Endothelial cell of umbilical vein (primary cell): ENCODE measurements at regions not wholly inside any gene's neighbourhood (a gene's known extent, or its start where the extent isn't known, plus 50 kb on each side); places are given as distances from the start of the nearest gene placed in this dataset.

ENCODE experiments used
- BruUV-seq: library from RNA; stranded (reverse); fragments of 400-500 nt; replicated peaks from 2 replicates; lab custom pipeline; 2021; lab: Mats Ljungman, UMichigan
- CTCF ChIA-PET: fragments of 300-600, 350-600 bp; sonication (Branson Sonifier 250); formaldehyde crosslinking; loops from one replicate; lab custom pipeline; 2021; ENCODE audit warnings: antibody characterized with exemption, inconsistent platforms; lab: Charles Lee
- POLR2A ChIA-PET: fragments of 300-600, 350-600 bp; sonication (Branson Sonifier 250); formaldehyde crosslinking; loops from one replicate; lab custom pipeline; 2021; ENCODE audit warnings: antibody characterized with exemption, inconsistent platforms; lab: Charles Lee
- DNase-seq: peaks from one replicate; pipeline ENCODE4 v3.0.0-alpha.2; 2011; ENCODE audit warnings: low read depth, low spot score
- FAIRE-seq: peaks from 2 replicates; lab custom pipeline; 2011; peaks lifted over from hg19 to GRCh38; lab: Jason Lieb, UNC
- H2AFZ ChIP-seq: 2 replicates; pipeline ENCODE4 v1.6.0; 2012; ENCODE audit warnings: low read depth, low read length, control low read depth, inconsistent platforms
- H3K27ac ChIP-seq: 2 replicates; pipeline ENCODE4 v1.5.1; 2011; ENCODE audit warnings: low read depth, mild to moderate bottlenecking, control low read depth, low read length, moderate library complexity; ENCODE audit not compliant: insufficient read depth
- H3K27me3 ChIP-seq, 2 experiments: 2 replicates each; pipeline versions ENCODE4 v1.6.0 to v1.6.1; 2011; ENCODE audit warnings: low read length in 2 of 2, mixed read lengths in 1 of 2; ENCODE audit not compliant: control insufficient read depth in 2 of 2, insufficient read depth in 2 of 2
- H3K36me3 ChIP-seq, 2 experiments: 2 replicates in 1 of 2; 3 replicates in 1 of 2; pipeline ENCODE4 v1.5.1; 2011; ENCODE audit warnings: low read length in 2 of 2, mild to moderate bottlenecking in 1 of 2, moderate library complexity in 1 of 2; ENCODE audit not compliant: control insufficient read depth in 2 of 2, insufficient read depth in 2 of 2; ENCODE audit errors: extremely low read depth in 1 of 2
- H3K4me1 ChIP-seq: 3 replicates; pipeline ENCODE4 v1.5.1; 2011; ENCODE audit warnings: mild to moderate bottlenecking, low read length; ENCODE audit not compliant: control insufficient read depth, insufficient read depth; ENCODE audit errors: extremely low read depth
- H3K4me2 ChIP-seq: 2 replicates; pipeline ENCODE4 v1.6.1; 2011; ENCODE audit warnings: low read length, control low read depth, mixed read lengths; ENCODE audit not compliant: insufficient read depth
- H3K4me3 ChIP-seq, 3 experiments: fragments of 200-600 bp in 1 of 3; sonication (generic), shearing (Covaris generic) in 1 of 3; replicated peaks in 1 of 3; 2 replicates each; pipeline ENCODE4 v1.5.1; 2011 to 2016; ENCODE audit warnings: control low read depth in 3 of 3, low read length in 3 of 3, mild to moderate bottlenecking in 2 of 3, inconsistent platforms in 1 of 3, low read depth in 1 of 3, moderate library complexity in 1 of 3; ENCODE audit not compliant: insufficient read depth in 1 of 3
- H3K79me2 ChIP-seq: 2 replicates; pipeline ENCODE4 v1.6.0; 2012; ENCODE audit warnings: low read length, inconsistent platforms; ENCODE audit not compliant: control insufficient read depth, insufficient read depth
- H3K9ac ChIP-seq: replicated peaks from 2 replicates; pipeline ENCODE3; 2011; ENCODE audit warnings: low read length, control low read depth; ENCODE audit not compliant: insufficient read depth; ENCODE audit errors: extremely low read depth
- H3K9me1 ChIP-seq: replicated peaks from 3 replicates; pipeline ENCODE4 v1.6.0; 2011; ENCODE audit warnings: mild to moderate bottlenecking, low read length; ENCODE audit not compliant: control insufficient read depth, insufficient read depth; ENCODE audit errors: extremely low read depth
- H3K9me3 ChIP-seq: replicated peaks from 2 replicates; pipeline ENCODE4 v1.5.1; 2012; ENCODE audit warnings: low read length, inconsistent platforms; ENCODE audit not compliant: control insufficient read depth, insufficient read depth
- H4K20me1 ChIP-seq: replicated peaks from 2 replicates; pipeline ENCODE3; 2011; ENCODE audit warnings: mild to moderate bottlenecking, low read length; ENCODE audit not compliant: control insufficient read depth, insufficient read depth; ENCODE audit errors: extremely low read depth
- FOS ChIP-seq: IDR thresholded peaks from 2 replicates; pipeline ENCODE4 v1.6.1; 2011; ENCODE audit warnings: mild to moderate bottlenecking, low read length, moderate library complexity, borderline replicate concordance; ENCODE audit not compliant: insufficient read depth
- GATA2 ChIP-seq: IDR thresholded peaks from 2 replicates; pipeline ENCODE4 v1.7.0; 2011; ENCODE audit warnings: low read depth, mild to moderate bottlenecking, moderate library complexity, mixed read lengths, low read length; ENCODE audit not compliant: insufficient read length, insufficient read depth
- JUN ChIP-seq: IDR thresholded peaks from 2 replicates; pipeline ENCODE4 v1.6.1; 2011; ENCODE audit warnings: borderline replicate concordance, low read depth; ENCODE audit not compliant: insufficient read length, insufficient read depth
- POLR2A ChIP-seq: IDR thresholded peaks from 2 replicates; pipeline ENCODE4 v1.6.1; 2012; ENCODE audit warnings: low read depth, mild to moderate bottlenecking, control low read depth, low read length
- dilution Hi-C: fragments of 300-500 bp; cut with MboI; formaldehyde crosslinking; loops from one replicate; pipeline ENCODE4 v1.15.0; 2019; ENCODE audit warnings: low sequenced_read_pairs; ENCODE audit not compliant: extremely low pct_ligation_motif_present
- intact Hi-C: fragments of 100-400 bp; cut with micrococcal nuclease; formaldehyde crosslinking; loops from one replicate; pipeline ENCODE4 v1.10.0; 2022
- TF ChIP-seq, protein P1 (sequence below): IDR thresholded peaks from 2 replicates; pipeline ENCODE4 v1.6.1; 2011; ENCODE audit not compliant: insufficient read depth, insufficient read length
- TF ChIP-seq, protein P2 (sequence below), 2 donors: IDR thresholded peaks; 1 replicate in 1 of 2; 2 replicates in 1 of 2; pipeline ENCODE4 v1.5.1; 2011; ENCODE audit warnings: low read length in 2 of 2, mild to moderate bottlenecking in 2 of 2, moderate library complexity in 2 of 2, control low read depth in 1 of 2, inconsistent platforms in 1 of 2, low read depth in 1 of 2; ENCODE audit not compliant: insufficient read depth in 1 of 2; ENCODE audit errors: extremely low read depth in 1 of 2

DNA sequence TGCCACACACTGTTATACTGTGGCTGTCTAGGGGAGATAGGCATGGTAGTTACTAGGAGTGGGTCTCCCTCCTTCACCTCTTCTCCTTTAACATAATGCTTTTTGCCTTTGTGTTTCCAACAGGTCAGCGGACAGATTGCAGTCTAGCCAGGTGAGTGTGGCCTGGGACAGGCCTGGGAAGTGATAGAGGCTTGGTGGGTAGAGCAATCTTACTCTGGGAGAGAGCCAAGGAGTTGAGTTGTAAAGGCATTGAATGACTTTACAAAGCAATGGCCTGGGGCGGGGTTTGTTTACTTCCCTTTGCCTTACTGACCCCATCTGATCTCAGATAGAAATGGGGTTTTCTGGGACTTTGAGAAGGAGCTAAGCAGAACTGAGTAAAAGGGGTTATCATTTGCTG lies 51.0 kb upstream of the IKBKE start:
- DNase-seq = no peak
- no peak overlapping the region for H3K27ac ChIP-seq
- no TSS peak for BruUV-seq
- H2AFZ ChIP-seq = no peak overlapping the region
- intact Hi-C loops (loop anchor here (1.0 kb wide), 1 partner anchor 14 kb away; no protein-coding TSS in a partner anchor), dilution Hi-C loops (no loop called here)
- ChIA-PET CTCF (interaction anchor here (1.5 kb wide), 2 partner anchors 8 to 12 kb away, joined by 4 to 5 read pairs; no protein-coding TSS in a partner anchor), POLR2A (no interaction called here)
- no peak for FAIRE-seq
- TF ChIP-seq, protein P1, sequence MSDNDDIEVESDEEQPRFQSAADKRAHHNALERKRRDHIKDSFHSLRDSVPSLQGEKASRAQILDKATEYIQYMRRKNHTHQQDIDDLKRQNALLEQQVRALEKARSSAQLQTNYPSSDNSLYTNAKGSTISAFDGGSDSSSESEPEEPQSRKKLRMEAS = no peak
- TF ChIP-seq POLR2A = no peak
- no peak for TF ChIP-seq JUN
- no peak for TF ChIP-seq GATA2
- TF ChIP-seq, protein P2, sequence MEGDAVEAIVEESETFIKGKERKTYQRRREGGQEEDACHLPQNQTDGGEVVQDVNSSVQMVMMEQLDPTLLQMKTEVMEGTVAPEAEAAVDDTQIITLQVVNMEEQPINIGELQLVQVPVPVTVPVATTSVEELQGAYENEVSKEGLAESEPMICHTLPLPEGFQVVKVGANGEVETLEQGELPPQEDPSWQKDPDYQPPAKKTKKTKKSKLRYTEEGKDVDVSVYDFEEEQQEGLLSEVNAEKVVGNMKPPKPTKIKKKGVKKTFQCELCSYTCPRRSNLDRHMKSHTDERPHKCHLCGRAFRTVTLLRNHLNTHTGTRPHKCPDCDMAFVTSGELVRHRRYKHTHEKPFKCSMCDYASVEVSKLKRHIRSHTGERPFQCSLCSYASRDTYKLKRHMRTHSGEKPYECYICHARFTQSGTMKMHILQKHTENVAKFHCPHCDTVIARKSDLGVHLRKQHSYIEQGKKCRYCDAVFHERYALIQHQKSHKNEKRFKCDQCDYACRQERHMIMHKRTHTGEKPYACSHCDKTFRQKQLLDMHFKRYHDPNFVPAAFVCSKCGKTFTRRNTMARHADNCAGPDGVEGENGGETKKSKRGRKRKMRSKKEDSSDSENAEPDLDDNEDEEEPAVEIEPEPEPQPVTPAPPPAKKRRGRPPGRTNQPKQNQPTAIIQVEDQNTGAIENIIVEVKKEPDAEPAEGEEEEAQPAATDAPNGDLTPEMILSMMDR (IDR thresholded peaks at IDR 0.05; ENCODE audit: extremely low read depth in 1 of 2, insufficient read depth in 1 of 2, low read depth in 1 of 2, low read length in 2 of 2) = no peak
- TF ChIP-seq FOS = no peak
- H3K79me2 ChIP-seq = no peaks in the 10 kb centered on the region
- H3K27me3 ChIP-seq = no peaks in the 10 kb centered on the region
- no peak overlapping the region for H3K4me3 ChIP-seq
- H3K9me3 ChIP-seq = no peaks in the 10 kb centered on the region
- H4K20me1 ChIP-seq = no peaks in the 10 kb centered on the region
- H3K36me3 ChIP-seq = peaks cover 19 to 33% of the 10 kb centered on the region in 2 experiments
- H3K9me1 ChIP-seq = no peaks in the 10 kb centered on the region
- no peak overlapping the region for H3K9ac ChIP-seq
- no peak overlapping the region for H3K4me2 ChIP-seq
- peaks cover 9% of the 10 kb centered on the region for H3K4me1 ChIP-seq
